Gastrocnemius medialis (tissue), 4 donors: ENCODE measurements at regions not wholly inside any gene's neighbourhood (a gene's known extent, or its start where the extent isn't known, plus 50 kb on each side); places are given as distances from the start of the nearest gene placed in this dataset.

Experiments used
- CTCF ChIP-seq, 5 experiments: fragments of 450-650 bp in 3 of 5; fragments of 200-600 bp in 2 of 5; sonication (generic) in 2 of 5; IDR thresholded peaks in 4 of 5; conservative IDR thresholded peaks in 1 of 5; 1 replicate in 4 of 5; 2 replicates in 1 of 5; pipeline ENCODE4 v1.5.1; 2016 to 2019; ENCODE audit warnings: antibody characterized with exemption in 5 of 5, mild to moderate bottlenecking in 3 of 5, moderate library complexity in 3 of 5
- POLR2A ChIP-seq, 2 donors: fragments of 450-650 bp; IDR thresholded peaks; one replicate each; pipeline ENCODE4 v1.6.1; 2017; ENCODE audit warnings: antibody characterized with exemption in 2 of 2, mild to moderate bottlenecking in 2 of 2, moderate library complexity in 2 of 2

GRCh38 chr20:23286346-23286745, 64.2 kb upstream of the NXT1 start:
- TF ChIP-seq CTCF (IDR thresholded peaks at IDR 0.05 in 4 of 5, conservative IDR thresholded peaks at IDR 0.05 in 1 of 5): no peak
- TF ChIP-seq POLR2A (IDR thresholded peaks at IDR 0.05): no peak
